ENCODE measurements at regions not wholly inside any gene's neighbourhood (a gene's known extent, or its start where the extent isn't known, plus 50 kb on each side); places are given as distances from the start of the nearest gene placed in this dataset.

GRCh38 chr7:77475181-77475580 lies 59.0 kb upstream of the GSAP start:
- no peaks in the 10 kb centered on the region for H3K9me3 ChIP-seq
- H3K4me3 ChIP-seq, result no peak overlapping the region
- DNase-seq, result no peak
- no peaks in the 10 kb centered on the region for H3K36me3 ChIP-seq
- TF ChIP-seq CTCF (IDR thresholded peaks at IDR 0.05) (no peak), POLR2A (IDR thresholded peaks at IDR 0.05) (no peak)
- H3K27ac ChIP-seq, result no peak overlapping the region
- H3K4me1 ChIP-seq, result no peaks in the 10 kb centered on the region
- H3K27me3 ChIP-seq, result no peaks in the 10 kb centered on the region

- Histone ChIP-seq H3K27ac (no peak overlapping the region), H3K9me3 (no peaks in the 10 kb centered on the region), H3K4me3 (no peak overlapping the region), H3K4me1 (no peaks in the 10 kb centered on the region), H3K36me3 (no peaks in the 10 kb centered on the region), H3K27me3 (no peaks in the 10 kb centered on the region)
- TF ChIP-seq POLR2A (IDR thresholded peaks at IDR 0.05) (no peak), CTCF (IDR thresholded peaks at IDR 0.05) (no peak)
- no peak for DNase-seq
These were observed 58.6 kb upstream of the GSAP start for GRCh38 chr7:77474756-77475155.

GRCh38 chr7:77473229-77474005 lies 57.3 kb upstream of the GSAP start:
- no peaks in the 10 kb centered on the region for H3K27me3 ChIP-seq
- DNase-seq, result no peak
- no peaks in the 10 kb centered on the region for H3K9me3 ChIP-seq
- H3K4me1 ChIP-seq, result no peaks in the 10 kb centered on the region
- no peaks in the 10 kb centered on the region for H3K36me3 ChIP-seq
- peak overlapping the region in 1 of 4 donors; percentile 38 for H3K27ac ChIP-seq
- no peak overlapping the region for H3K4me3 ChIP-seq
- TF ChIP-seq POLR2A (IDR thresholded peaks at IDR 0.05) (no peak), CTCF (IDR thresholded peaks at IDR 0.05) (peak in 1 of 6 experiments; percentile 3)

- Histone ChIP-seq H3K9me3 (no peaks in the 10 kb centered on the region), H3K27ac (no peak overlapping the region), H3K36me3 (no peaks in the 10 kb centered on the region), H3K27me3 (no peaks in the 10 kb centered on the region), H3K4me1 (no peaks in the 10 kb centered on the region), H3K4me3 (no peak overlapping the region)
- no peak for DNase-seq
- TF ChIP-seq CTCF (IDR thresholded peaks at IDR 0.05) (no peak), POLR2A (IDR thresholded peaks at IDR 0.05) (no peak)
These were observed 53.8 kb upstream of the GSAP start for GRCh38 chr7:77469927-77470326.

GRCh38 chr7:77467408-77467807 lies 51.3 kb upstream of the GSAP start:
- TF ChIP-seq POLR2A (IDR thresholded peaks at IDR 0.05) (no peak), CTCF (IDR thresholded peaks at IDR 0.05) (no peak)
- H3K27ac ChIP-seq, result peak overlapping the region in 1 of 4 donors; percentile 3
- DNase-seq, result peak in 2 of 3 donors; percentile 20 to 54

More at GRCh38 chr7:77467408-77467807, 51.3 kb upstream of the GSAP start:
- no peaks in the 10 kb centered on the region for H3K9me3 ChIP-seq
- no peaks in the 10 kb centered on the region for H3K36me3 ChIP-seq
- no peaks in the 10 kb centered on the region for H3K27me3 ChIP-seq
- no peak overlapping the region for H3K4me3 ChIP-seq
- no peaks in the 10 kb centered on the region for H3K4me1 ChIP-seq

All from Peyer's patch (tissue), 4 donors.